Right lobe of liver (tissue), 4 donors: ENCODE measurements at regions not wholly inside any gene's neighbourhood (a gene's known extent, or its start where the extent isn't known, plus 50 kb on each side); places are given as distances from the start of the nearest gene placed in this dataset.

Experiments
- POLR2A ChIP-seq: fragments of 450-650 bp; IDR thresholded peaks from one replicate; pipeline ENCODE4 v1.6.1; 2017; ENCODE audit warnings: antibody characterized with exemption, mild to moderate bottlenecking
- TF ChIP-seq, protein P1 (sequence below), 4 donors: fragments of 200-600 bp in 3 of 4; fragments of 450-650 bp in 1 of 4; IDR thresholded peaks; one replicate each; pipeline versions ENCODE4 v1.5.1 to v1.8.0; 2016 to 2022; ENCODE audit warnings: antibody characterized with exemption in 4 of 4, mild to moderate bottlenecking in 2 of 4
- donor health status: DM: no; HTN: no; CAD: no.
- donor health status: DM: no; HTN: no; CAD: no.
- donor health status: DM: no; HTN: yes; CAD: no.

DNA sequence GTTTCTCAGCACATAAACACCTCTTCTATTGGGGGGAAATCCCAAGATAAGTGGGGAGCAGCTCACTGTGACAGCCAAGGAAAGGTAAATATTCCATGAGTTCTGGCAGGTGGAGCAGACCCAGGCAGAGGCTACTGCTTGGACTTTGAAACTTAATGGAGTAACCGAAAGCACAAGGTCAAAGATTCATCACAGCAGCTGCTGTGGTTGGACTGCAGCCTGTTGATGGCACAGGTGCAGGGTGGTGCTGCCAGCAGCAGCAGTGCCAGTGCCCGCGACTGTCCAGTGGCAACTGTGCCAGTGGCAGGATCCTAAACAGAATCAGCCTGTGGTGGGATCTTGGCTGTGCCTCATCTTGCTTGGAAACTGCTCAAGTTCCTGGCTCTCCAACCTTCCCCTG lies 81.4 kb upstream of the ARID2 start:
- TF ChIP-seq, protein P1, sequence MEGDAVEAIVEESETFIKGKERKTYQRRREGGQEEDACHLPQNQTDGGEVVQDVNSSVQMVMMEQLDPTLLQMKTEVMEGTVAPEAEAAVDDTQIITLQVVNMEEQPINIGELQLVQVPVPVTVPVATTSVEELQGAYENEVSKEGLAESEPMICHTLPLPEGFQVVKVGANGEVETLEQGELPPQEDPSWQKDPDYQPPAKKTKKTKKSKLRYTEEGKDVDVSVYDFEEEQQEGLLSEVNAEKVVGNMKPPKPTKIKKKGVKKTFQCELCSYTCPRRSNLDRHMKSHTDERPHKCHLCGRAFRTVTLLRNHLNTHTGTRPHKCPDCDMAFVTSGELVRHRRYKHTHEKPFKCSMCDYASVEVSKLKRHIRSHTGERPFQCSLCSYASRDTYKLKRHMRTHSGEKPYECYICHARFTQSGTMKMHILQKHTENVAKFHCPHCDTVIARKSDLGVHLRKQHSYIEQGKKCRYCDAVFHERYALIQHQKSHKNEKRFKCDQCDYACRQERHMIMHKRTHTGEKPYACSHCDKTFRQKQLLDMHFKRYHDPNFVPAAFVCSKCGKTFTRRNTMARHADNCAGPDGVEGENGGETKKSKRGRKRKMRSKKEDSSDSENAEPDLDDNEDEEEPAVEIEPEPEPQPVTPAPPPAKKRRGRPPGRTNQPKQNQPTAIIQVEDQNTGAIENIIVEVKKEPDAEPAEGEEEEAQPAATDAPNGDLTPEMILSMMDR (IDR thresholded peaks at IDR 0.05), result no peak
- TF ChIP-seq POLR2A, result no peak
